H1 (cell line): ENCODE measurements at regions not wholly inside any gene's neighbourhood (a gene's known extent, or its start where the extent isn't known, plus 50 kb on each side); places are given as distances from the start of the nearest gene placed in this dataset.

Experiments used
- CHD7 ChIP-seq: fragments of 300-600 bp; sonication (generic); IDR thresholded peaks from 2 replicates; pipeline ENCODE4 v1.7.1; 2012; ENCODE audit warnings: low read length, moderate library complexity, mild to moderate bottlenecking, inconsistent platforms; ENCODE audit not compliant: insufficient replicate concordance
- GABPA ChIP-seq: IDR thresholded peaks from 2 replicates; pipeline ENCODE4 v1.6.1; 2011; ENCODE audit warnings: mild to moderate bottlenecking, low read length, moderate library complexity, borderline replicate concordance; ENCODE audit not compliant: insufficient read depth
- GTF2F1 ChIP-seq: IDR thresholded peaks from 2 replicates; pipeline ENCODE4 v1.6.1; 2012; ENCODE audit warnings: low read depth, low read length, improper control_type of control experiment, borderline replicate concordance
- JUN ChIP-seq: IDR thresholded peaks from 2 replicates; pipeline ENCODE4 v1.6.1; 2011; ENCODE audit warnings: low read depth, mild to moderate bottlenecking, improper control_type of control experiment, low read length
- KDM1A ChIP-seq: fragments of 200-600, 300-600 bp; sonication (generic); IDR thresholded peaks from 2 replicates; pipeline ENCODE4 v1.7.1; 2016; ENCODE audit warnings: mild to moderate bottlenecking, low read length, borderline replicate concordance
- SIN3A ChIP-seq, 2 experiments: IDR thresholded peaks in 1 of 2; conservative IDR thresholded peaks in 1 of 2; 2 replicates each; pipeline ENCODE4 v1.6.1; 2011 to 2012; ENCODE audit warnings: low read length in 2 of 2, improper control_type of control experiment in 1 of 2, low read depth in 1 of 2, mild to moderate bottlenecking in 1 of 2
- SP4 ChIP-seq: IDR thresholded peaks from 2 replicates; pipeline ENCODE4 v1.6.1; 2012; ENCODE audit warnings: low read length, inconsistent platforms
- TBP ChIP-seq: IDR thresholded peaks from 2 replicates; pipeline ENCODE4 v1.6.1; 2011; ENCODE audit warnings: low read depth, low read length, improper control_type of control experiment

- TF ChIP-seq CHD7 (no peak), SP4 (no peak), TBP (no peak), KDM1A (no peak), GABPA (no peak), GTF2F1 (no peak), SIN3A (conservative IDR thresholded peaks at IDR 0.05 in 1 of 2, IDR thresholded peaks at IDR 0.05 in 1 of 2; ENCODE audit: low read depth in 1 of 2, low read length in 2 of 2) (no peak), JUN (no peak)
These were observed 981.9 kb downstream of the ADGRL2 start (continued) for GRCh38 chr1:82782599-82782998.
